ENCODE measurements at regions not wholly inside any gene's neighbourhood (a gene's known extent, or its start where the extent isn't known, plus 50 kb on each side); places are given as distances from the start of the nearest gene placed in this dataset.
"Not testable (repeated sequence)": the region's sequence is repeated elsewhere in the genome, so short reads cannot be mapped to it uniquely, and the experiment has no call there.

DNA sequence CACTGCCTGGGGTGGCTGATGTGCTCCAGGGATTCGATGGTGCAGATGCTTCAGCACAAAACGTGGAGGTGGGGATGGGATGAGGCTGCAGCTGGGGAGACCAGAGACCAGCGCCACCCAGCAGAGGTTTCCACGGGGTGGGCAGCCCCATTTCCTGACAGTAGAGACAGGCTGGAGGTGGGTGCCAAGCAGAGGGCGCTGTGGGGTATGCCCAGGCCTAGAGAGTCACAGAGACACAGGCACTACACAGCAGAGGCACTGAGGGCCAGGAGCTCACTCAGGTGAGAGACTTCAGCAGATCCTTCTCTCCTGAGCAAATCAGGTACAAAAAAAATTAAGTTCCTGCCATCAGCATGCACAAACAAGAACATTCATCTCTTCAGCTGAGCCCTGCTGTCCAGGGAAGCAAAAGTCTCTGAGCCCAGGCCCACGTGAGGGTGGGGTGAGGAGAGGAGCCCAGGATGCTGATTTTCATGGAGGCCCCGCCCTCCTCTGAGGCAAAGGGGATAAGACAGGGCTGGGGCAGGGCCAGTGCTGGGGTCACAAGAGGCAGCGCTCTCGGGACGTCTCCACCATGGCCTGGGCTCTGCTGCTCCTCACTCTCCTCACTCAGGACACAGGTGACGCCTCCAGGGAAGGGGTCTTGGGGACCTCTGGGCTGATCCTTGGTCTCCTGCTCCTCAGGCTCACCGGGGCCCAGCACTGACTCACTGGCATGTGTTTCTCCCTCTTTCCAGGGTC lies 53.1 kb downstream of the GGTLC2 start:
- DNase-seq, result no peak

DNA sequence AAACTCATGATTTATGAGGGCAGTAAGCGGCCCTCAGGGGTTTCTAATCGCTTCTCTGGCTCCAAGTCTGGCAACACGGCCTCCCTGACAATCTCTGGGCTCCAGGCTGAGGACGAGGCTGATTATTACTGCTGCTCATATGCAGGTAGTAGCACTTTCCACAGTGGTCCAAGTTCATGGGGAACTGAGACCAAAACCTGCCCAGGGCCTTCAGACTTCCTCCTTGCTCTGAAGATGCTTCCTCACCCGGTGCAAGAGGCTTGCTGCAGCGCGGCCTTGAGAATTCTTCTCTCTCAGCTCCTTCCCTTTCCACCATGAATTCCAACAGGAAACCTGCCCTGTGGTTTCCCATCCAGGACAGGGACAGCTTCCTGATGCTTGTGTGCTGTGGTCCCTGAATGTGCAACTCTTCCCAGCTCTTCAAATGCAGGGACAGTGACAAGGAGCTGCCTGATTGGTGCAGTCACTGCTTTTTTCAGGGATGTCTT lies 53.9 kb downstream of the GGTLC2 start:
- DNase-seq, result no peak

DNA sequence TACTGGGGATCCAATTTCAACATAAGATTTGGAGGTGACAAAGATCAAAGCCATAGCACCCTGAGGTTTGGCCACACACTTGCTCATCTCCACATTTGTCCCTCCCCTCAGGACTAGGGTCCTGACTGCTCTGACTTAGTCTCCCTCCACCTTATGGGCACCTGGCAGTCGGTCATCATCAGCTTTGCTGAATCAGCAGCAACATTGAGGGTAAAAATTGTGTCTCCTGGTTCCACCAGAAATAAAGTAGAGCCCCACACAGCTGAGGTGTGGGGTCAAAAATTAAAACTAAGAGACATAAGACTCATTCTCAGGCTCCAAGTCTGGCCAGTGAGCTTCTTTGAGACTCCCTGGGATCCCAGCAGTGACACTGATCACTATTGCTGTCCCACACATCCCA lies 56.2 kb downstream of the GGTLC2 start:
- no peak for DNase-seq

DNA sequence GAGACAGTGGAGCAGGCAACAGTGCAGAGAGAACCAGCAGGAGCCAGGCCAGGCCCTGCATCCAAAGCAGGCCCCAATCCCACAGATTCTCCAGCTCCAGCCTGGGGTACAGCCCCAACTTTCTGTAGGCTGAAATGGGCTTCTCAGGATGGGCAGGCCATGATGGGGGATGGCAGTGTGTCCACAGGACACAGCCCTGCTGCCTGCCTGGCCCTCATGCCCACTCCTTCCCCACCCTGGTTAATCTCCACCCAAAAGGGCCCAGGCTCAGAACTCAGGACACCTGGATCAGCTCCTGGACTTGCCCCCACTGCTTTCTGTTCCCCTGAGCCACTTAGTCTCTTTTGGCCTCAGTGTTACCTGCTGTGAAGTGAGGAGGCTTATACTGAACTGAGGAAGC lies 57.1 kb downstream of the GGTLC2 start:
- not testable (repeated sequence) for DNase-seq

DNA sequence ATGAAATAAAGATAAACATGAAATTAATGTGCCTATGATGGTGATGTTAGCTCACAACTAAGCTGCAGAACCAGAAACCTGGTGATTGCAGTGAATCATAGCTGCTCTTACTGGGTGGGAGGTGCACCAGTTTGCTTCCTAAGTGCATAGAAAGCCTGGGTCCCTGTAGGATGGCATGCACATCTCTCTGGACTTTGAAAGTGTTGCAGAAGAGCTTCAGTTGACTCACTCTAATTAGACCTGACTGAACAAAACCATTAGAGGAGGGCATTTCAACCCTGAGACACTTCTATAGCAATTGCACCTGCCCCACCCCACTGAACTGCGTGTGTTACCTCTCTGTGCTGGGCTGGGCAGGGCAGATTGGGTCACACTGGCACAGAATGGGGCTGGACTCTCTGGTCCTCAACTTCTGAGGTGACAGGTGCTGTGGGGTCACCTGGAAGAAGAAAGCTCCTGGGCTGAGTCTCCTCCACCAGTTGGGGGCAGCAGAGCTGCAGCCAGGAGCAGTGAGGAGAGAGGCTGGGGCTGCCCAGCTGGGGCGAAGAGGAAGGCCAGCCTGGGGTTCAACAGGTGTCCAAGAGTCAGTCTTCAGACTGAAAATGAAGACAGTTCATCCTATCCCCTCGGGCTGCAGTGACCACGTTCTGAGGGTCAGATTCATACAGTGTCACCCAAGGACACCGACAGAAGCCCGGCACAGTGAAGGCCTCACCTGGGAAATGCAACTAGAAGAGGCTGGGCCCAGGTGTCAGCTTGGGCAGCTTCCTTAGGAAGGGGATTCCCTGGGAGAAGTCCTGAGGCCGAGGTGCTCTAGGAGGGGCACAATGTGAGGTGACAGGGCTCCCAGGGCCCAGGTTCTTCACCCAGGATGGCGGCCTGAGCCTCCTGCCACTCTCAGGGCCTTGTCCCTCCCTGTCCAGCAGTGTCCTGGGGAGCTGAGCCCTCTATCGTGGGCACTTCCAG lies 58.1 kb downstream of the GGTLC2 start:
- DNase-seq, result no peak

DNA sequence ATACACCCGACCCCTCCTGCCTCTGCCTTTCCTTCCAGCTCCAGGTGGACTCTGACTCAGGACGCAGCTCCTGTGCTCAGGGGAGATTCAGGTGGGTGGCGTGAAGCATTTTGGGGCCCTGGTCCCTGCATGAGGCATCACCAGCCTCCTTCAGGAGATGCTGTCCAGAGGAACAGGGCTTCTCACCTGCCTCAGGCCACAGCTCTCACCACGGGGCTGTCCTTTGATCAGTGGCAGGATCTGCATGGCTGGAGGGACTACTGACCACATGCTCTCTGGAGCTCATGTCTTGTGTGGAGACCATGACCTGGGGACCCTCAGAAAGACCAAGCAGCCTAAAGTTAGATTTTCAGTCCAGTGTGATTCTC lies 58.8 kb downstream of the GGTLC2 start:
- DNase-seq, result no peak

DNA sequence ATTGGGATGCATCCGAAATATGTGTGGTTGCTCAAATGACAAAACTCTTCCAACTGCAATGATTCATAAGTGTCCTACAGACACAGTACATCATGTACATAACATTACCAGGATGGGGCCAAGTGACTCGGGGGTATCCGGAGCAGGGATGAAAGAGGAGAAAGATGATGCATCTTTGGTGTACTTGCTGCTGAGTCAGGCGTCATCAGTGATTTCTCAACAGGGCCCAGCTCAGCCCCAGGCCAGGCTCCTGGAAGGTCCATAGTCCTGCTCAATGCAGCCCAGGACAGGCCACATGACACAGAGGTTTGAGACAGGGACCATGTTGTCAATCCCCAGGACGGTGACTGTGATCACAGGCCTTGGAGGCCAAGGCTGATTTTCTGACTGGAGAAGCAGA lies 59.3 kb downstream of the GGTLC2 start:
- no peak for DNase-seq

DNA sequence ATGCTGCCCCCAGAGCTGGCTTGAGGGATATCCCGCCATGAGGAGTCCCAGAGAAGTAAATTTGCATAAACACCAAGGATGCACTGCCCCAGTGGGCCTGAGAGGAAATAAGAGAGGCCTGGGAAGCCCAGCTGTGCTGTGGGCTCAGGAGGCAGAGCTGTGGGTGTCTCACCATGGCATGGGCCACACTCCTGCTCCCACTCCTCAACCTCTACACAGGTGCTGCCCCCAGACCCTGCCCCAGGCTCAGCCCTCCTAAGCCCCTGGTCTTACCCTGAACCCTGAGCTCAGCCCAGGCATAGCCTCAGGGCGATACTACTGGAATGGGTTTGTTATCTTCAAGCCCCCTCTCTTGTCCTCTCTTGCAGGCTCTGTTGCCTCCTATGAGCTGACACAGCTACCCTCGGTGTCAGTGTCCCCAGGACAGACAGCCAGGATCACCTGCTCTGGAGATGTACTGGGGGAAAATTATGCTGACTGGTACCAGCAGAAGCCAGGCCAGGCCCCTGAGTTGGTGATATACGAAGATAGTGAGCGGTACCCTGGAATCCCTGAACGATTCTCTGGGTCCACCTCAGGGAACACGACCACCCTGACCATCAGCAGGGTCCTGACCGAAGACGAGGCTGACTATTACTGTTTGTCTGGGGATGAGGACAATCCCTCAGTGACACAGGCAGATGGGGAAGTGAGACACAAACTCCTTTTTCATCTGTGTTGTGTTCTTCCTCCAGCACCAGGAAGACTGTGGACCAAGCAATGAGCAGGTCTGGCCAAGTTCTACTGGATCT lies 59.9 kb downstream of the GGTLC2 start:
- no peak for DNase-seq

DNA sequence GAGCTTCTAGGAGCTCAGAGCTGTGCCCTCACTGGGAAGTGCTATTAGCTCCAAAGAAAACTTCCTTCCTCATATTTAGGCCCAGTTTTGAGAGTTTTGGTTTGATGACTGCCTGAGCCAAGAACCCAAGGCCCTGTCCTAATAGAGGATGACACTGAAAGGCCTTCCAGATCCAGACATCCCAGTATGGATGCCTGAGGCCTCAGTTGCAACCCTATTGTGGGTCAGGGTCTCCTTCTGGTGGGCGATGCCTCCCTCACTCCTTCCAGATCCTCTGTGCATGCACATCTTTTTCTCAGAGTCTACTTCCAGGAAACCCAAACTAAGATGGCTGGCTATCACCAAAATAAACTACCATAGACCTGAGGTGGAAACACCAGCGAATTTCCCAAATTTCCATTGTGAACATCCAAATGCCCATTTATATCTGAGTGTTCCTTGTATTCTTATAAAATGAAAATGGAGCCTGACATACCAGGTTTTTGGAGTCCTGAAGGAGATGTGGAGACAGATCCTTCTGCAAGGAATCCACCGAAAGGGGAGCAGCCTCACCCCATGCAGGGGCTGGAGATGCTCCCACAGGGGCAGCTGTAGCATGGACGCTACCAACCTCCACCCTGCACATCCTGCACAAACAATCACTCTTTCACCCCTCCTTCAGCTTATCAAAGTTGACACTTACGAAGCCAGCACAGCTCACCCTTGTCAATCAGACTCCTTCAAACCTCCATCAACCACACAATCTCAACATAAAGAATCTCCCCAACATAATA lies 61.1 kb downstream of the GGTLC2 start:
- no peak for DNase-seq

DNA sequence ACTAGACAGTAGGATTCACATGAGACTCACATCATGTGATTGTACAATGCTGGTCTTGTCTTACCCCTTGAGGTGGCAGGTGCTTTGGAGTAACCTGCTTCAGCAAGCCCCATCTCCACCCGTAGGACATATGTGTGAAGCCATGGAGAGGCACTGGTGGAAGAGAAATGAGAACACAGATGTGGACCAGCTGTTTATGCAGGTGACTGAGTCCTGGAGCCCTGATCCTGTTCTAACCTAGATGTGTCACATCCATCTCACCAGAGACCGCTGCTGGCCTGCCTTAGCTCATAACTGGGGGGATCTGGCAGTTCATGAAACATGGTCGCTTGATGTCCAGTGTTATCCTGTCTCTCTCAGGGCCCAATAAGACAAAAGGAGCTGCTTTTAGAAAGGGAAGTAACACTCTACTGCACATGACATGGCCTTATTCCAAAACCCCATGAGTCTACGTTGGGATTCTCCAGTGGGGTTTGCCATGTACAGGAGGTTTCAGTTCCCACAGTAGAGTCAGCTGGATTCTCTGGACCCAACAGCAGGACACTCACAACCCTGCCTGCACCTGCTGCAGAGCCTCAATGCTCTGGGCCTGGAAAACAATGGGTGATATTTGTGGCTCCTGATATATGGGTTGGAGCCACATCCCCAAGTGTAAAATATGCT lies 62.0 kb downstream of the GGTLC2 start:
- no peak for DNase-seq

DNA sequence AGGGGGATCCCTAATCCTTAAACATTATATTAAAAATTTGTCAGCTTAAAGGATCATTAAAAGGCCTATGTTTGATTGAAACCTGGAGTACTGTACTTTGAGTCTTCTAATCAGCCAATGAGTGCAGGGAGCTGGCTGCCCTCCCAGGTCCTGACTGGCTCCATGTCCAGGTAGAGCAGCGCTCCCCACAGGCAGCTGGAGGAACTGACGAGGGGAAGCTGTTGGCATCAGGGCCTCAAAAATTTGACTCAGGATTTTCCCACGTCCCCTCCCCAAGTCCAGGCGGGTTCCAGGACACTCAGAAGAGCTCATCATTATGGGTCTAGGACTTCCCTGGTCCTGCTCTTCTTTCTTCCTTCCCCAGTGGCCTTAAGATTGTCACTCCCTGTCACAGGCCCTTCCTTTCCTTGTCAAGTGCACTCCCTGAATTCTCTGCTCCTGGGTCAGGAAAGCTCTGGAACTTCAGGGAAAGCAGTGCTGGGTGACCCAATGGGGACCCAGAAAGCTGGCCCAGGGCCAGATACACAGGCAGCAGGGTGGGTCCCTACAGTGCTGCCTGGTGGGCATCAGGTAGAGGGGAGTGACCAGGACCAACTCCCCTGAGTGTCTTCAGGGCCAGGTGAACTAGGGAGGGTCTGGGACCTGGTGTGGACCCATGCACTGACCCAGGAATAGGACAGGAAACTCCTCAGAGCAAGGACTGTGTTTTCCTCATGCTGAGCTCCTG lies 65.5 kb downstream of the GGTLC2 start:
- DNase-seq, result no peak

DNA sequence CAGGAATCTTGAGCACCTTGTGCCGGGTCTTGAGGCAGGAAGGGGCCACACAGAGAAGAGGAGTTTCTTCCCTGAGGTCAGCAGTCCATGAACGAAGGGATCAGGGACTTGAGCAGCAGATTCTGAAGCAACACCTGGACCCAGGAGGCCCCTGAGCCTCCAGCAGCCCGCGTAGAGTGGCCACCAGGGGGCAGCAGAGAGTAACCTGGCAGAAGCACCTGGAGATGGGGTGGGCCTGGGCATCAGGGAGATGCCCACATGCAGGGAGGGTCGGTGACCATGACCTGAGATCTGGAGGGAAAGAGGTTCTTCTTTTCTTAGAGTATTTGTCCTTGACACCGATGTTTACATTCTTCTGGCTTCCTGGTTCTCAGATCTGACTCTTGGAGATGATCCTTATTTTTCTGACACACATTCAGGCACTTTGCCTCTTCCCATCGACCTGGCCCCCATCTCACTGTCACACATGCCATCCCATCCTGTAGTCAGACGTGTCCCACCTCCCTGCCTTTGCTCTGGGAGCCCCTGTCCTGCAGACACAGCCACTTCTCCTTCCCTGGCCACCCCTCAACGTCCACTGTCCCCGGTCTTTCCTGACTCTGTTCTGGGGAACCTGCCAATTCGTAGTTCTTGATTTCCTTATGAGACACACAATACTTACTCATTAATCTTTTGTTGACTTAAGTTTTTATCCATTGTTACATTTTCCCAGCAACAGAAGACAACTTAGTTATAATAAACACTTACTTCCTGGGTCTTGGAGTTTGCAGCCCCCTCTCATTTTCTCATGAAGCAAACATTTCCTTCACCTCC lies 66.5 kb downstream of the GGTLC2 start:
- DNase-seq, result no peak

DNA sequence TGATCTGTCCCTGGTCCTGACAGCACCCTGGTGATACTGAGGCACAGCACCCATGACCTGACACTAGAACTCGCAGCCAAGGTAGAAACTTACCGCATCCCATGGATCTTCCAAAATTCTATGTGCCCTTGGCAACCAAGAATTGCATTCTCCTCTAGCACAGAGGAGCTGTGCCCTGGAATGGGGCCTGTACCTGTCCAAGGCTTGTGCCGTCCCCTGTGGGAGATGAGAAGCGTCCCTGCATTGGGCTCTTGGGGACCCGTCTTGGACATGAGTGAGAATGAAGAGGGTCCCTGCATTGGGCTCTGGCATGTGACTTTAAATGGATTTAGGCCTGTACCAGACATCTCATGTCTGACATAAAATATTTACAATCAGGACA lies 67.1 kb downstream of the GGTLC2 start:
- no peak for DNase-seq

DNA sequence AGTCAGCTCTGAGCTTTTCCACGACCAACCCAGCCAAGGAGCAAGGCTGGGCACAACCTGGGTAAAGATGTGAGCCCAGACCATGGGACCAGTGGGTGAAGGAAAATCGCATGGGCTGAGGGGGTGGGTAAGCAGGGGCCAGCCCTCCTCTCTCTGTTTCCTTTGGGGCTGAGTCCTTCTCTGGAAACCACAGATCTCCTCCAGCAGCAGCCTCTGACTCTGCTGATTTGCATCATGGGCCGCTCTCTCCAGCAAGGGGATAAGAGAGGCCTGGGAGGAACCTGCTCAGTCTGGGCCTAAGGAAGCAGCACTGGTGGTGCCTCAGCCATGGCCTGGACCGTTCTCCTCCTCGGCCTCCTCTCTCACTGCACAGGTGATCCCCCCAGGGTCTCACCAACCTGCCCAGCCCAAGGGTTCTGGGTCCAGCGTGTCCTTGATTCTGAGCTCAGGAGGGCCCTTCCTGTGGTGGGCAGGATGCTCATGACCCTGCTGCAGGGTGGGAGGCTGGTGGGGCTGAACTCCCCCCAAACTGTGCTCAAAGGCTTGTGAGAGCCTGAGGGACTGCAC lies 67.8 kb downstream of the GGTLC2 start:
- DNase-seq, result no peak

DNA sequence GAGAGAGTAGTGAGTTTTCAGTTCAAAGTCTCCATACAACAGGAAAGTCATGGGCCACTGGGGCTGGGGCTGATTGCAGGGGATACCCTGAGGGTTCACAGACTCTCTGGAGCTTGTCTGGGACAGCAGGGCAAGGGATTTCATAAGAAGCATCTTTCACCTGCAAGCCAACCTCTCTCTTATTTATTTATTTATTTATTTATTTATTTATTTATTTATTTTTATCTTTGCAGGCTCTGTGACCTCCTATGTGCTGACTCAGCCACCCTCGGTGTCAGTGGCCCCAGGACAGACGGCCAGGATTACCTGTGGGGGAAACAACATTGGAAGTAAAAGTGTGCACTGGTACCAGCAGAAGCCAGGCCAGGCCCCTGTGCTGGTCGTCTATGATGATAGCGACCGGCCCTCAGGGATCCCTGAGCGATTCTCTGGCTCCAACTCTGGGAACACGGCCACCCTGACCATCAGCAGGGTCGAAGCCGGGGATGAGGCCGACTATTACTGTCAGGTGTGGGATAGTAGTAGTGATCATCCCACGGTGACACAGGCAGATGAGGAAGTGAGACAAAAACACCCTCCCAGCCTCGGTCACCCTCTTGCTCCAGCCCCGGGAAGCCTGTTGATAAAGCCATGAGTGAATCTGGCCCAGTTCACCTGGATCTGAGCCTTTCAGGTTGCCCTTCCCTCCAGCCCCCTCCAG lies 68.4 kb downstream of the GGTLC2 start:
- no peak for DNase-seq

DNA sequence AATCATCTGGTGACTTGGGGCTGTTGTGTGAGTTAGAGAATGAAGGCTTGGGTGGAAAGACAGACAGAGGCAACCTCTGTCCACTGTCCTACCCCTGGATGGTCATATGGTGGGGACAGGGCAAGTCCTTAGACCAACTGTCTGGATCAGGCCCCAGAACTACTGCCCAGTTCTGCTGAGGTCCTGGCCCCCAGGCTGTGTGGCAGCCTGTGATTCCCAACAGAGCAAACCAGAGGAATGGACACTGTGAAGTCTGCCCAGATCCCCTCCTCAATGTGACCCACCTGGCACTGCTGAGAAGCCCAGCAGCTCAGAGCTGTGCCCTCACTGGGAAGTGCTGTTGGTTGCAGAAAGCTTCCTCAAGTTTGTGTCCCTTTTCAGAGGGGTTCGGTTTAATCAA lies 69.0 kb downstream of the GGTLC2 start:
- DNase-seq, result no peak

DNA sequence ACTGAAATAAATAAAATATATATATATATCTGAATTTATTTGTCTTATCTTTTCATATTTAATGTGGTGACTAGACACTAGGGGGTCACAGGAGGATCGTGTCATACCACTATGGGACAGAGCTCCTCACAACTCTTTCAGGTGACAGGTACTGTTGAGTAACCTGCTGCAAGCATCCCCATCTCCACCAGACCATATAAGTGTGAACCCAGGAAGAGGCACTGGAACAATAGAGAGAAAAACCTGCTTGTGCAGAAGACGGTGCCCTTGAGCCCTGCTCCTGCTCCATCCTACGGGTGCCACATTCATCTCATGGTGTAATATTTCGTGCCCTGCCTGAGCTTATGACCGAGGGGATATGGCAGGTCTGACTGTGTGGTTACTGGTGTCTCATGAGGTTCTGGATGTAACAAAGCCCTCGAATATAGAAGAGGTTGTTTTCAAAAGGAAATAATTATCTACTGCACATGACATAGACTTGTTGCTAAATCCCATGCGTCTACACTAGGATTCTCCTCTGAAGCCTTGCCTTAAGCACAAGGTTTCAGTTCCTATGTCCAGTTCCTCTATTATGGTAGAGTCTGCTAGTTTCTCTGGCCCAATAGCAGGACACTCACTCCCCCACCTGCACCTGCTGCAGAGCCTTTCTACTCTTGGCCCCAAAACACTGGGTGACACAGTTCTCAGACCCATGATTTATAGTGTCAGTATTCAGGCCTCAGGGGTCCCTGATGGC lies 70.4 kb downstream of the GGTLC2 start:
- no peak for DNase-seq

DNA sequence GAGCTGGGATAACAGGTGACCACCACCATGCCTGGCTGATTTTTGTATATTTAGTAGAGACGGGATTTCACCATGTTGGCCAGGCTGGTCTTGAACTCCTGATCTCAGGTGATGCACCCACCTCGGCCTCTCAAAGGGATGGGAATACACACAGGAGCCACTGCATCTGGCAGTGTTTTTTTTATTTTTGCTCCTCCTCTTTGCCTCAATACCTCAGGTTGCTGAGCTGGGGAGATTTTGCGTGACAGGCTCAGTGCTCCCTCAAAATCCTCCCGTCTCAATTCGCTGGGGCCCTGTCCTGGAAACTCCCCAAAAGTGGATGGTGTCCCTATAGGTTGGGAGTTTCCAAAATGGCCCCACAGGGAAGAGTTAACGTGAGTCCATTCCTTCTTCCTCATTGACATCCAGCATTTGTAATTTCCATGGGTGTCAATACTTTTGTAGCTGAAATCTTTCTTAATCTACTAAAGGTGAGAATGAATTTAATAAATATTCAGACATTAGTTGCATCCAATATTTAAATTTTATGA lies 71.8 kb downstream of the GGTLC2 start:
- DNase-seq, result no peak

Data from DMS 273 treated with DMSO at 0.1 percent for 48 hours (cell line).